GM23338 (cell line): ENCODE measurements at regions not wholly inside any gene's neighbourhood (a gene's known extent, or its start where the extent isn't known, plus 50 kb on each side); places are given as distances from the start of the nearest gene placed in this dataset.

Experiments used
- ATAC-seq: fragments of 200-7000 bp; cut with Tn5 transposase; 3 replicates; pipeline ENCODE4 v1.9.1; 2020
- DNase-seq: peaks from one replicate; pipeline ENCODE4 v3.0.0-alpha.2; 2015; ENCODE audit warnings: low spot score
- H2AFZ ChIP-seq: fragments of 200-600 bp; sonication (generic); 2 replicates; pipeline ENCODE4 v1.8.0; 2016; ENCODE audit warnings: antibody characterized with exemption, mild to moderate bottlenecking, moderate library complexity
- H3F3A ChIP-seq: fragments of 200-600 bp; sonication (generic); replicated peaks from 2 replicates; pipeline ENCODE4 v1.8.0; 2017; ENCODE audit warnings: antibody characterized with exemption, mixed run types, low read depth
- H3K27ac ChIP-seq: fragments of 200-600 bp; sonication (generic); 2 replicates; pipeline ENCODE4 v1.6.1; 2016; ENCODE audit warnings: low read depth
- H3K27me3 ChIP-seq: fragments of 200-600 bp; sonication (generic); 2 replicates; pipeline ENCODE4 v1.8.0; 2016; ENCODE audit warnings: mild to moderate bottlenecking, mixed run types, moderate library complexity; ENCODE audit not compliant: insufficient read depth
- H3K36me3 ChIP-seq: fragments of 200-600 bp; sonication (generic); 2 replicates; pipeline ENCODE4 v1.8.0; 2016; ENCODE audit warnings: mild to moderate bottlenecking; ENCODE audit not compliant: insufficient read depth
- H3K4me1 ChIP-seq: fragments of 200-600 bp; sonication (generic); 2 replicates; pipeline ENCODE4 v1.8.0; 2016; ENCODE audit warnings: mild to moderate bottlenecking, moderate library complexity; ENCODE audit not compliant: insufficient read depth
- H3K4me2 ChIP-seq: fragments of 200-600 bp; sonication (generic); 2 replicates; pipeline ENCODE4 v1.7.1; 2017; ENCODE audit warnings: mixed run types
- H3K4me3 ChIP-seq: fragments of 200-600 bp; sonication (generic); 2 replicates; pipeline ENCODE4 v1.6.1; 2016; ENCODE audit warnings: mixed run types
- H3K79me2 ChIP-seq: fragments of 200-600 bp; sonication (generic); replicated peaks from 2 replicates; pipeline ENCODE4 v1.8.0; 2017; ENCODE audit warnings: mild to moderate bottlenecking; ENCODE audit not compliant: insufficient read depth
- H3K9me2 ChIP-seq: fragments of 200-600 bp; sonication (generic); 2 replicates; pipeline ENCODE4 v1.8.0; 2017; ENCODE audit not compliant: insufficient read depth
- H4K20me1 ChIP-seq: fragments of 200-600 bp; sonication (generic); replicated peaks from 2 replicates; pipeline ENCODE4 v1.8.0; 2017; ENCODE audit warnings: mild to moderate bottlenecking; ENCODE audit not compliant: insufficient read depth
- H3K27ac Mint-ChIP-seq: 2 replicates; pipeline ENCODE4 v1.8.0; 2020; ENCODE audit warnings: inconsistent platforms, mild to moderate bottlenecking, moderate library complexity, mixed read lengths
- H3K27me3 Mint-ChIP-seq: 3 replicates; pipeline ENCODE4 v1.8.0; 2022; ENCODE audit warnings: low read depth, mild to moderate bottlenecking, moderate library complexity, mixed read lengths, inconsistent platforms; ENCODE audit not compliant: insufficient read depth, poor library complexity
- H3K36me3 Mint-ChIP-seq: 3 replicates; pipeline ENCODE4 v1.8.0; 2021; ENCODE audit warnings: low read depth, mild to moderate bottlenecking, inconsistent platforms, moderate library complexity, mixed read lengths
- H3K4me1 Mint-ChIP-seq: 3 replicates; pipeline ENCODE4 v1.8.0; 2020; ENCODE audit warnings: mild to moderate bottlenecking, inconsistent platforms, mixed read lengths
- H3K4me3 Mint-ChIP-seq: 3 replicates; pipeline ENCODE4 v1.8.0; 2021; ENCODE audit warnings: moderate library complexity, mild to moderate bottlenecking, inconsistent platforms, mixed read lengths
- H3K9me3 Mint-ChIP-seq: 3 replicates; pipeline ENCODE4 v1.8.0; 2020; ENCODE audit warnings: moderate library complexity, mild to moderate bottlenecking, inconsistent platforms, mixed read lengths
- CREB1 ChIP-seq: fragments of 250-450 bp; sonication (Bioruptor Pico); IDR thresholded peaks from 2 replicates; pipeline ENCODE4 v1.5.0; 2020; ENCODE audit warnings: low read depth, mild to moderate bottlenecking, moderate library complexity
- CTCF ChIP-seq, 2 experiments: fragments of 200-600 bp in 1 of 2; sonication (generic) in 1 of 2; conservative IDR thresholded peaks; 2 replicates each; pipeline versions ENCODE4 v1.5.1 to v1.6.1; 2016 to 2017; ENCODE audit warnings: antibody characterized with exemption in 2 of 2, low read depth in 2 of 2, mild to moderate bottlenecking in 2 of 2, moderate library complexity in 1 of 2
- ETS1 ChIP-seq: IDR thresholded peaks from 2 replicates; pipeline ENCODE4 v1.6.1; 2016; ENCODE audit warnings: antibody characterized with exemption
- EZH2phosphoT487 ChIP-seq: fragments of 200-600 bp; sonication (generic); IDR thresholded peaks from one replicate; pipeline ENCODE4 v1.8.1; 2018; ENCODE audit warnings: antibody characterized with exemption; ENCODE audit not compliant: unreplicated experiment
- JUNB ChIP-seq: IDR thresholded peaks from one replicate; pipeline ENCODE4 v1.6.1; 2016; ENCODE audit warnings: antibody characterized with exemption; ENCODE audit not compliant: unreplicated experiment
- POLR2AphosphoS5 ChIP-seq: IDR thresholded peaks from 2 replicates; pipeline ENCODE4 v1.6.1; 2016; ENCODE audit warnings: antibody characterized with exemption, low read depth
- REST ChIP-seq: IDR thresholded peaks from one replicate; pipeline ENCODE4 v1.6.1; 2018; ENCODE audit warnings: antibody characterized with exemption; ENCODE audit not compliant: unreplicated experiment
- STAT1 ChIP-seq: IDR thresholded peaks from one replicate; pipeline ENCODE4 v1.6.1; 2016; ENCODE audit warnings: antibody characterized with exemption; ENCODE audit not compliant: unreplicated experiment
- ZNF114 ChIP-seq: fragments of 250-450 bp; sonication (Bioruptor Pico); IDR thresholded peaks from 2 replicates; pipeline ENCODE4 v1.5.0; 2020; ENCODE audit warnings: mild to moderate bottlenecking, moderate library complexity

GRCh38 chr2:18959200-18959599 is 369.8 kb upstream of the NT5C1B start:
- ATAC-seq (no peak), DNase-seq (no peak)
- H3K4me3 Mint-ChIP-seq: no peak overlapping the region
- Histone ChIP-seq H3K79me2 (no peaks in the 10 kb centered on the region), H2AFZ (no peak overlapping the region), H3K27ac (no peak overlapping the region), H3K9me2 (peaks cover 7% of the 10 kb centered on the region; the same call in 1 of the 2 replicates), H3K4me3 (no peak overlapping the region), H3K27me3 (no peaks in the 10 kb centered on the region), H3K36me3 (no peaks in the 10 kb centered on the region), H3K4me1 (no peaks in the 10 kb centered on the region), H3K4me2 (no peak overlapping the region), H3F3A (no peaks in the 10 kb centered on the region), H4K20me1 (no peaks in the 10 kb centered on the region)
- H3K4me1 Mint-ChIP-seq: no peaks in the 10 kb centered on the region
- no peak overlapping the region for H3K27ac Mint-ChIP-seq
- TF ChIP-seq REST (no peak), EZH2phosphoT487 (no peak), CREB1 (no peak), JUNB (no peak), CTCF (conservative IDR thresholded peaks at IDR 0.05; ENCODE audit: low read depth in 2 of 2) (no peak), ZNF114 (no peak), POLR2AphosphoS5 (no peak), STAT1 (no peak), ETS1 (no peak)
- H3K36me3 Mint-ChIP-seq: no peaks in the 10 kb centered on the region; the same call in 2 of the 3 replicates
- H3K27me3 Mint-ChIP-seq: peaks cover 2% of the 10 kb centered on the region
- no peaks in the 10 kb centered on the region for H3K9me3 Mint-ChIP-seq

GRCh38 chr2:18957909-18958308 is 368.5 kb upstream of the NT5C1B start:
- no peaks in the 10 kb centered on the region for H4K20me1 ChIP-seq
- Mint-ChIP-seq H3K4me3 (no peak overlapping the region), H3K36me3 (no peaks in the 10 kb centered on the region; the same call in 2 of the 3 replicates), H3K9me3 (no peaks in the 10 kb centered on the region), H3K27me3 (peaks cover 2% of the 10 kb centered on the region), H3K4me1 (no peaks in the 10 kb centered on the region), H3K27ac (no peak overlapping the region)
- no peak for DNase-seq
- ATAC-seq: no peak
- no peak overlapping the region for H3K4me2 ChIP-seq
- no peaks in the 10 kb centered on the region for H3K27me3 ChIP-seq
- no peaks in the 10 kb centered on the region for H3F3A ChIP-seq
- H3K9me2 ChIP-seq: peaks cover 4% of the 10 kb centered on the region; the same call in 1 of the 2 replicates
- no peak overlapping the region for H2AFZ ChIP-seq
- no peaks in the 10 kb centered on the region for H3K79me2 ChIP-seq
- no peak overlapping the region for H3K27ac ChIP-seq
- H3K36me3 ChIP-seq: no peaks in the 10 kb centered on the region
- no peaks in the 10 kb centered on the region for H3K4me1 ChIP-seq
- no peak overlapping the region for H3K4me3 ChIP-seq
- TF ChIP-seq REST (no peak), EZH2phosphoT487 (no peak), CTCF (conservative IDR thresholded peaks at IDR 0.05; ENCODE audit: low read depth in 2 of 2) (no peak)
